CD14-positive monocyte (primary cell): ENCODE measurements at regions not wholly inside any gene's neighbourhood (a gene's known extent, or its start where the extent isn't known, plus 50 kb on each side); places are given as distances from the start of the nearest gene placed in this dataset.

Experiments used
- DNase-seq, 3 donors: peaks; one replicate each; pipeline ENCODE4 v3.0.0-alpha.2; 2011 to 2022
- H2AFZ ChIP-seq: 2 replicates; pipeline ENCODE4 v1.6.0; 2012; ENCODE audit warnings: mild to moderate bottlenecking, low read depth, low read length, inconsistent platforms; ENCODE audit not compliant: insufficient read depth, poor library complexity, severe bottlenecking
- H3K27ac ChIP-seq, 2 donors: 1 replicate in 1 of 2; 2 replicates in 1 of 2; pipeline ENCODE4 v1.5.1; 2012 to 2013; ENCODE audit warnings: low read length in 2 of 2, control low read depth in 1 of 2, inconsistent platforms in 1 of 2, low read depth in 1 of 2, mild to moderate bottlenecking in 1 of 2
- H3K27me3 ChIP-seq, 2 donors: one replicate each; pipeline versions ENCODE4 v1.6.0 to v1.6.1; 2011 to 2013; ENCODE audit warnings: low read length in 2 of 2; ENCODE audit not compliant: control insufficient read depth in 2 of 2, insufficient read depth in 2 of 2
- H3K36me3 ChIP-seq, 2 donors: replicated peaks in 1 of 2; 1 replicate in 1 of 2; 2 replicates in 1 of 2; pipeline versions ENCODE4 v1.5.1 to v1.6.1; 2012 to 2013; ENCODE audit warnings: low read length in 2 of 2, control low read depth in 1 of 2, inconsistent platforms in 1 of 2, mild to moderate bottlenecking in 1 of 2; ENCODE audit not compliant: insufficient read depth in 2 of 2, control insufficient read depth in 1 of 2
- H3K4me1 ChIP-seq, 2 donors: 1 replicate in 1 of 2; 2 replicates in 1 of 2; pipeline versions ENCODE4 v1.5.1 to v1.6.1; 2012 to 2013; ENCODE audit warnings: low read length in 2 of 2, control low read depth in 1 of 2, inconsistent platforms in 1 of 2, mild to moderate bottlenecking in 1 of 2, moderate library complexity in 1 of 2; ENCODE audit not compliant: insufficient read depth in 2 of 2, control insufficient read depth in 1 of 2
- H3K4me2 ChIP-seq: replicated peaks from 2 replicates; pipeline ENCODE3; 2012; ENCODE audit warnings: low read length, moderate library complexity, mild to moderate bottlenecking; ENCODE audit not compliant: poor library complexity, severe bottlenecking; ENCODE audit errors: extremely low read depth
- H3K4me3 ChIP-seq, 3 experiments: fragments of 200-600 bp in 1 of 3; sonication (generic) in 1 of 3; replicated peaks in 1 of 3; 1 replicate in 2 of 3; 2 replicates in 1 of 3; pipeline ENCODE4 v1.5.1; 2011 to 2013; ENCODE audit warnings: low read length in 3 of 3, mild to moderate bottlenecking in 3 of 3, control low read depth in 2 of 3, low read depth in 2 of 3, inconsistent platforms in 1 of 3, moderate library complexity in 1 of 3
- H3K79me2 ChIP-seq: 2 replicates; pipeline ENCODE4 v1.6.0; 2012; ENCODE audit warnings: mild to moderate bottlenecking, control low read depth, inconsistent platforms, low read length, moderate library complexity; ENCODE audit not compliant: insufficient read depth
- H3K9ac ChIP-seq: 2 replicates; pipeline ENCODE4 v1.6.0; 2017; ENCODE audit warnings: low read length, mild to moderate bottlenecking; ENCODE audit not compliant: insufficient read depth, poor library complexity, severe bottlenecking
- H3K9me3 ChIP-seq, 2 donors: replicated peaks in 1 of 2; 1 replicate in 1 of 2; 2 replicates in 1 of 2; pipeline versions ENCODE4 v1.5.1 to v1.6.1; 2012 to 2013; ENCODE audit warnings: low read length in 2 of 2, control low read depth in 1 of 2; ENCODE audit not compliant: control insufficient read depth in 1 of 2, insufficient read depth in 1 of 2
- H4K20me1 ChIP-seq: 2 replicates; pipeline ENCODE4 v1.6.0; 2012; ENCODE audit warnings: mild to moderate bottlenecking, low read length, control low read depth, moderate library complexity; ENCODE audit not compliant: insufficient read depth
- H3K27ac Mint-ChIP-seq, 7 donors: one replicate each; pipeline ENCODE4 v1.8.0; 2020; ENCODE audit warnings: mild to moderate bottlenecking in 7 of 7, mixed read lengths in 7 of 7, moderate library complexity in 6 of 7, inconsistent platforms in 2 of 7
- H3K27me3 Mint-ChIP-seq, 3 donors: one replicate each; pipeline ENCODE4 v1.8.0; 2021 to 2022; ENCODE audit warnings: low read depth in 3 of 3, mild to moderate bottlenecking in 3 of 3, mixed read lengths in 3 of 3, moderate library complexity in 3 of 3, inconsistent platforms in 1 of 3
- H3K36me3 Mint-ChIP-seq, 2 donors: one replicate each; pipeline ENCODE4 v1.8.0; 2020; ENCODE audit warnings: mixed read lengths in 2 of 2, inconsistent platforms in 1 of 2, mild to moderate bottlenecking in 1 of 2
- H3K4me1 Mint-ChIP-seq: one replicate; pipeline ENCODE4 v1.8.0; 2020; ENCODE audit warnings: mild to moderate bottlenecking, mixed read lengths
- H3K4me3 Mint-ChIP-seq, 2 donors: one replicate each; pipeline ENCODE4 v1.8.0; 2020; ENCODE audit warnings: mild to moderate bottlenecking in 2 of 2, mixed read lengths in 2 of 2, moderate library complexity in 1 of 2
- H3K9me3 Mint-ChIP-seq, 7 donors: one replicate each; pipeline ENCODE4 v1.8.0; 2020 to 2022; ENCODE audit warnings: mixed read lengths in 7 of 7, mild to moderate bottlenecking in 6 of 7, moderate library complexity in 6 of 7, inconsistent platforms in 2 of 7
- CTCF ChIP-seq: fragments of 200-600 bp; IDR thresholded peaks from one replicate; pipeline ENCODE4 v1.8.0; 2022; ENCODE audit warnings: antibody characterized with exemption, mild to moderate bottlenecking
- WGBS: methylation state at CpG from one replicate; pipeline ENCODE4 v1.1.5; 2013; ENCODE audit warnings: missing lambda C conversion rate; ENCODE audit not compliant: insufficient coverage; 5-methylcytosine and 5-hydroxymethylcytosine counted together
- intact Hi-C, 2 donors: fragments of 100-400 bp; cut with micrococcal nuclease; formaldehyde crosslinking; loops; one replicate each; pipeline versions ENCODE4 v1.15.0 to v1.15.1; 2023

GRCh38 chr2:44098050-44098449 is 70.6 kb upstream of the PPM1B start:
- Mint-ChIP-seq H3K27me3 (peaks cover 0 to 2% (median 0%) of the 10 kb centered on the region in 3 donors), H3K4me1 (peaks cover 19% of the 10 kb centered on the region), H3K9me3 (peaks cover 0 to 5% (median 0%) of the 10 kb centered on the region in 7 donors), H3K27ac (no peak overlapping the region), H3K4me3 (no peak overlapping the region), H3K36me3 (no peaks in the 10 kb centered on the region)
- DNase-seq: no peak
- H3K4me2 ChIP-seq: no peak overlapping the region
- 33% methylated on average over 2 of the region's 3 CpGs for WGBS
- intact Hi-C loops: no loop called here
- no peaks in the 10 kb centered on the region for H4K20me1 ChIP-seq
- no peak overlapping the region for H2AFZ ChIP-seq
- H3K9ac ChIP-seq: no peak overlapping the region
- H3K27ac ChIP-seq: no peak overlapping the region
- no peak overlapping the region for H3K4me3 ChIP-seq
- H3K9me3 ChIP-seq: peaks cover 0 to 3% of the 10 kb centered on the region in 2 donors
- H3K27me3 ChIP-seq: no peaks in the 10 kb centered on the region
- no peaks in the 10 kb centered on the region for H3K79me2 ChIP-seq
- no peaks in the 10 kb centered on the region for H3K36me3 ChIP-seq
- H3K4me1 ChIP-seq: peaks cover 17 to 21% of the 10 kb centered on the region in 2 donors
- TF ChIP-seq CTCF: no peak

GRCh38 chr2:44098891-44099290 is 69.8 kb upstream of the PPM1B start:
- no peak for DNase-seq
- intact Hi-C loops: no loop called here
- Histone ChIP-seq H3K9ac (no peak overlapping the region), H3K79me2 (no peaks in the 10 kb centered on the region), H3K9me3 (no peaks in the 10 kb centered on the region), H4K20me1 (no peaks in the 10 kb centered on the region), H3K27me3 (no peaks in the 10 kb centered on the region), H3K4me3 (no peak overlapping the region), H2AFZ (no peak overlapping the region), H3K4me1 (peaks cover 17 to 21% of the 10 kb centered on the region in 2 donors), H3K4me2 (no peak overlapping the region), H3K27ac (no peak overlapping the region), H3K36me3 (no peaks in the 10 kb centered on the region)
- Mint-ChIP-seq H3K4me1 (peaks cover 19% of the 10 kb centered on the region), H3K4me3 (no peak overlapping the region), H3K27ac (peak overlapping the region in 1 of 7 donors; percentile 22), H3K27me3 (peaks cover 0 to 2% (median 0%) of the 10 kb centered on the region in 3 donors), H3K36me3 (no peaks in the 10 kb centered on the region), H3K9me3 (peaks cover 0 to 2% (median 0%) of the 10 kb centered on the region in 7 donors)
- 95% methylated on average over 5 of the region's 6 CpGs for WGBS
- TF ChIP-seq CTCF: no peak
